ENCODE measurements at regions not wholly inside any gene's neighbourhood (a gene's known extent, or its start where the extent isn't known, plus 50 kb on each side); places are given as distances from the start of the nearest gene placed in this dataset.

- H3K4me3 ChIP-seq (replicated peaks in 1 of 2; ENCODE audit: low read depth in 1 of 2, low read length in 2 of 2), result no peak overlapping the region
- H3K36me3 ChIP-seq (ENCODE audit: control insufficient read depth in 1 of 2, insufficient read depth in 2 of 2, low read length in 2 of 2), result no peaks in the 10 kb centered on the region
- no peak overlapping the region for H2AFZ ChIP-seq (ENCODE audit: low read depth, low read length, poor library complexity, severe bottlenecking)
- H3K27me3 ChIP-seq (ENCODE audit: insufficient read depth, low read length), result no peaks in the 10 kb centered on the region
- H3K9ac ChIP-seq (ENCODE audit: low read length), result no peak overlapping the region
- H4K20me1 ChIP-seq (ENCODE audit: insufficient read depth), result no peaks in the 10 kb centered on the region
- H3K9me3 ChIP-seq (ENCODE audit: control insufficient read depth in 1 of 2, insufficient read depth in 1 of 2, low read depth in 1 of 2, low read length in 2 of 2), result peaks cover 8 to 16% of the 10 kb centered on the region in 2 experiments; a peak in 3 of 4 replicates
- H3K4me1 ChIP-seq (ENCODE audit: control insufficient read depth in 1 of 2, insufficient read depth in 2 of 2, low read length in 2 of 2), result no peaks in the 10 kb centered on the region
- no peak overlapping the region for H3K27ac ChIP-seq (ENCODE audit: low read depth, low read length)
- H3K4me2 ChIP-seq (ENCODE audit: low read length), result no peak overlapping the region
- intact Hi-C loops (cut with micrococcal nuclease), result no loop called here
- H3K9me2 ChIP-seq (ENCODE audit: insufficient read depth), result no peaks in the 10 kb centered on the region
- ChIA-PET CTCF (no interaction called here), POLR2A (no interaction called here), RAD21 (ENCODE audit: low non-redundant PET in 1 of 2, low total read pairs in 2 of 2, uncharacterized antibody in 2 of 2, unreplicated experiment in 2 of 2) (no interaction called here)
- no peaks in the 10 kb centered on the region for H3K79me2 ChIP-seq (ENCODE audit: insufficient read depth, low read length)
- ATAC-seq (no peak), DNase-seq (ENCODE audit: low read depth, low spot score) (no peak)
- TF ChIP-seq EZH2 (IDR thresholded peaks at IDR 0.05) (no peak), SRF (IDR thresholded peaks at IDR 0.05; ENCODE audit: low read depth) (no peak), ELF1 (IDR thresholded peaks at IDR 0.05; ENCODE audit: borderline replicate concordance, low read depth) (no peak), SP1 (IDR thresholded peaks at IDR 0.05; ENCODE audit: low read depth) (no peak), ZFX (IDR thresholded peaks at IDR 0.05) (no peak), CTCF (IDR thresholded peaks at IDR 0.05 in 2 of 3, conservative IDR thresholded peaks at IDR 0.05 in 1 of 3; ENCODE audit: borderline replicate concordance in 1 of 3, insufficient read depth in 1 of 3, low read depth in 2 of 3, low read length in 2 of 3) (no peak), REST (IDR thresholded peaks at IDR 0.05; ENCODE audit: low read depth) (no peak), CEBPB (IDR thresholded peaks at IDR 0.05; ENCODE audit: low read depth) (no peak), CBX3 (IDR thresholded peaks at IDR 0.05; ENCODE audit: low read depth) (no peak), ZBTB33 (IDR thresholded peaks at IDR 0.05; ENCODE audit: extremely low read depth, insufficient replicate concordance, low read length) (no peak), FOSL1 (IDR thresholded peaks at IDR 0.05; ENCODE audit: low read depth) (no peak), ATF3 (IDR thresholded peaks at IDR 0.05) (no peak)
- BruUV-seq (replicated peaks), result no TSS peak
Observed at GRCh38 chr13:57311009-57311586, 144.1 kb downstream of the PRR20E start.
